Heart right ventricle (tissue), 16 donors: ENCODE measurements at regions not wholly inside any gene's neighbourhood (a gene's known extent, or its start where the extent isn't known, plus 50 kb on each side); places are given as distances from the start of the nearest gene placed in this dataset.

Experiments used
- ATAC-seq, 8 donors: fragments of 200-7000 bp; cut with Tn5 transposase; one replicate each; pipeline ENCODE4 v1.9.1; 2020; ENCODE audit warnings: mild to moderate bottlenecking in 8 of 8, moderate library complexity in 8 of 8, moderate number of reproducible peaks in 1 of 8
- DNase-seq, 2 donors: peaks; one replicate each; pipeline ENCODE4 v3.0.0-alpha.2; 2020
- H3K27ac ChIP-seq, 10 donors: fragments of 200-600 bp; sonication (generic) in 2 of 10; one replicate each; pipeline versions ENCODE4 v1.5.0 to v1.8.0; 2020 to 2022; ENCODE audit warnings: mild to moderate bottlenecking in 3 of 10
- H3K27me3 ChIP-seq, 7 donors: fragments of 200-600 bp; one replicate each; pipeline ENCODE4 v1.8.0; 2021 to 2022; ENCODE audit warnings: mild to moderate bottlenecking in 2 of 7
- H3K36me3 ChIP-seq, 9 donors: fragments of 200-600 bp; sonication (generic) in 1 of 9; one replicate each; pipeline versions ENCODE4 v1.5.0 to v1.8.0; 2020 to 2022; ENCODE audit warnings: mild to moderate bottlenecking in 2 of 9
- H3K4me1 ChIP-seq, 9 donors: fragments of 200-600 bp; sonication (generic) in 1 of 9; one replicate each; pipeline versions ENCODE4 v1.5.0 to v1.8.0; 2020 to 2022; ENCODE audit warnings: mild to moderate bottlenecking in 4 of 9
- H3K4me3 ChIP-seq, 10 donors: fragments of 200-600 bp; sonication (generic) in 2 of 10; one replicate each; pipeline versions ENCODE4 v1.5.0 to v1.8.0; 2020 to 2022; ENCODE audit warnings: mild to moderate bottlenecking in 7 of 10, moderate library complexity in 2 of 10
- H3K9me3 ChIP-seq, 11 donors: fragments of 200-600 bp in 10 of 11; sonication (generic) in 2 of 11; one replicate each; pipeline versions ENCODE4 v1.5.0 to v1.8.0; 2013 to 2022; ENCODE audit warnings: mild to moderate bottlenecking in 2 of 11, control low read depth in 1 of 11, moderate library complexity in 1 of 11
- WGBS, 2 donors: extraction: QIAGEN DNeasy Blood & Tissue Kit; methylation state at CpG; one replicate each; pipeline ENCODE4 v1.1.7; 2013; ENCODE audit warnings: inconsistent platforms in 1 of 2; 5-methylcytosine and 5-hydroxymethylcytosine counted together
- intact Hi-C, 10 donors: fragments of 100-400 bp; cut with DNase I; formaldehyde crosslinking; loops; one replicate each; pipeline versions ENCODE4 v1.11.1 to v1.14.2; 2022
- TF ChIP-seq, protein P1 (sequence below), 9 donors: fragments of 200-600 bp; sonication (generic) in 2 of 9; IDR thresholded peaks; one replicate each; pipeline versions ENCODE4 v1.5.0 to v1.8.0; 2021 to 2022; ENCODE audit warnings: antibody characterized with exemption in 9 of 9, mild to moderate bottlenecking in 5 of 9, moderate library complexity in 1 of 9
- donor health status: Arrhythmogenic right ventricular cardiomyopathy.
- donor health status: ischemic (EF 13 %, LVEDD 7.1; RV severe dilation, severe dysfunction).
- donor health status: healthy with polysubstance abuse.
- donor health status: DM: no; HTN: yes; CAD: no.
- donor health status: DM: no; HTN: no; CAD: no.
- donor health status: ischemic (EF 25% LVEDD 6.9; RV normal size, moderate dysfunction).
- donor health status: ischemic (EF 25% LVEDD 5.7; RV mildly dilated, moderate dysfunction).
- donor health status: healthy.
- donor health status: DM: yes; HTN: yes; CAD: no.
- donor health status: Ischemic cardiomyopathy.
- donor health status: ischemic (EF 35%, LVEDD 5.7; RV mildly dilated, moderate dysfunction).
- donor health status: nonischemic (EF 11% LVEDD 7.7; RV severe dilation, severe dysfunction).
- donor health status: DM: yes; HTN: yes; CAD: no.
- donor health status: PGD.
- donor health status: ischemic (EF 29% LVEDD 5.4; RV normal size, mild dysfunction).
- donor health status: nonischemic (EF 23%, LVEDD 6.1; RV moderate dilation, normal function).

DNA sequence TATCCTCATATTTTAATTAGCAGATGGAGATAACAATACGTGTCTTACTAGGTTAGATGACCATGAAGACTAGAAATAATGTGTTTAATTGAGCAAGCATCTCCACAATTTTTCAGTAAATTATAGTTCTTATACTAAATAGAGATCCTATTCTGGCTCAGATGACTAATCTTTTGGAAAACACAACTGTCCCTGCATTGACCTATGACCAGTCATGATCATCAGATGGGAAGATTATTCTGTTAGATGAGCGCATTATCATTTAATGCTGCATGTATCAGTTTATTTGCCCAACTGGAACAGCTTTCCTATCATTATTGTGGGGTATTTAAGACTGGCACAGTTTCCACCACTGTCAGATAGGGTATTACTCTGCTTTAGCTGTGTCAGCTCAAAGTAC, 185.5 kb downstream of the MOXD1 start:
- TF ChIP-seq, protein P1, sequence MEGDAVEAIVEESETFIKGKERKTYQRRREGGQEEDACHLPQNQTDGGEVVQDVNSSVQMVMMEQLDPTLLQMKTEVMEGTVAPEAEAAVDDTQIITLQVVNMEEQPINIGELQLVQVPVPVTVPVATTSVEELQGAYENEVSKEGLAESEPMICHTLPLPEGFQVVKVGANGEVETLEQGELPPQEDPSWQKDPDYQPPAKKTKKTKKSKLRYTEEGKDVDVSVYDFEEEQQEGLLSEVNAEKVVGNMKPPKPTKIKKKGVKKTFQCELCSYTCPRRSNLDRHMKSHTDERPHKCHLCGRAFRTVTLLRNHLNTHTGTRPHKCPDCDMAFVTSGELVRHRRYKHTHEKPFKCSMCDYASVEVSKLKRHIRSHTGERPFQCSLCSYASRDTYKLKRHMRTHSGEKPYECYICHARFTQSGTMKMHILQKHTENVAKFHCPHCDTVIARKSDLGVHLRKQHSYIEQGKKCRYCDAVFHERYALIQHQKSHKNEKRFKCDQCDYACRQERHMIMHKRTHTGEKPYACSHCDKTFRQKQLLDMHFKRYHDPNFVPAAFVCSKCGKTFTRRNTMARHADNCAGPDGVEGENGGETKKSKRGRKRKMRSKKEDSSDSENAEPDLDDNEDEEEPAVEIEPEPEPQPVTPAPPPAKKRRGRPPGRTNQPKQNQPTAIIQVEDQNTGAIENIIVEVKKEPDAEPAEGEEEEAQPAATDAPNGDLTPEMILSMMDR (IDR thresholded peaks at IDR 0.05), result no peak
- 80 to 82% methylated on average over 2 of the region's 2 CpGs for WGBS, 2 donors
- DNase-seq, result no peak
- no peaks in the 10 kb centered on the region for H3K9me3 ChIP-seq
- H3K27ac ChIP-seq, result no peak overlapping the region
- no peaks in the 10 kb centered on the region for H3K36me3 ChIP-seq
- no peak for ATAC-seq
- intact Hi-C loops, result loop anchor here in 9 of 10 donors (5.0 to 10.0 kb wide), 8 partner anchors 44 to 299 kb away; partner anchors contain the start of gene CCN2 (in 1 of the 9)
- H3K4me3 ChIP-seq, result no peak overlapping the region
- no peaks in the 10 kb centered on the region for H3K4me1 ChIP-seq
- peaks cover 0 to 4% (median 0%) of the 10 kb centered on the region in 7 donors for H3K27me3 ChIP-seq

DNA sequence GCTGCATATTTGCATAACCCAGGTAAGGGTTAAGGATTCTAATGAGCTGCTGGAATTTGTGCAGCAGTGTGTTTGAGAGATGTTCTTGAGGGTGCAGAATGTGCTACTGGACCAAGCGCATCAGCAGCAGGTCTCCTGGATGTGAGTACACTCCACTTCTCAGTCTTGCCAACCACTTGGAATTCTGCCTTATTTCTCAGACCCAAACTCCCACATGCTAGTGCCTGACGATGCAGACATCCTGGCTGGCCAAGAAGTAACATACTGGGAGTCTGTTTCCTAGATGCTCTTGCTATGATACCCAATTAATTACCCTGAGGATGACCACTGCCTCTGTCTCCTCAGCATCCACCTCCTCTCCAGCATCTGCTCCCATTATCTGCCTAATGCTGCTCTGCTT, 186.6 kb downstream of the MOXD1 start:
- H3K4me3 ChIP-seq, result no peak overlapping the region
- ATAC-seq (peak in 1 of 8 donors; percentile 40), DNase-seq (no peak)
- WGBS, 2 donors, result 55 to 63% methylated on average over 2 of the region's 2 CpGs
- H3K27ac ChIP-seq, result no peak overlapping the region
- intact Hi-C loops, result loop anchor here in 9 of 10 donors (5.0 to 10.0 kb wide), 8 partner anchors 42 to 297 kb away; partner anchors contain the start of gene CCN2 (in 1 of the 9)
- TF ChIP-seq, protein P1 (IDR thresholded peaks at IDR 0.05), result no peak
- no peaks in the 10 kb centered on the region for H3K36me3 ChIP-seq
- H3K27me3 ChIP-seq, result peaks cover 0 to 4% (median 0%) of the 10 kb centered on the region in 7 donors
- H3K9me3 ChIP-seq, result no peaks in the 10 kb centered on the region
- no peaks in the 10 kb centered on the region for H3K4me1 ChIP-seq

DNA sequence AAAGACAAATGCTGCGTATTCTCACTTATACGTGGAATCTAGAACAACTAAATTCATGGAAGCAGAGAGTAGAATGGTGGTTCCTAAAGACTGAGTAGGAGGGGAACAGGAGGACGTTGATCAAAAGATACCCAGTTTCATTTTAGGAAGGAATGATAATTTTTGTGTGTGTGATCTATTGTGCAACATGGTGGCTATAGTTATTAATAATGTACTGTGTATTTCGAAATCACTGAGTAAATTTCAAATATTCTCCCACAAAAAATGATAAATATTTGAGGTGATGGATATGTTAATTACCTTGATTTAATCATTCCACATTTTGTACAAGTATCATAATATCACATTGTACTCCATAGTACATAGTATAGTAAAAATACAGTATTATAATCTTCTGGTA, 187.5 kb downstream of the MOXD1 start:
- no peaks in the 10 kb centered on the region for H3K9me3 ChIP-seq
- H3K36me3 ChIP-seq, result no peaks in the 10 kb centered on the region
- H3K27me3 ChIP-seq, result peaks cover 0 to 4% (median 0%) of the 10 kb centered on the region in 7 donors
- ATAC-seq, result no peak
- intact Hi-C loops, result loop anchor here in 3 of 10 donors (10.0 kb wide), 3 partner anchors 59 to 289 kb away; partner anchors contain the start of gene CCN2 (in 1 of the 3)
- H3K27ac ChIP-seq, result no peak overlapping the region
- TF ChIP-seq, protein P1 (IDR thresholded peaks at IDR 0.05), result no peak
- no peaks in the 10 kb centered on the region for H3K4me1 ChIP-seq
- DNase-seq, result no peak
- H3K4me3 ChIP-seq, result no peak overlapping the region
- 71 to 87% methylated on average over 4 of the region's 4 CpGs for WGBS, 2 donors

DNA sequence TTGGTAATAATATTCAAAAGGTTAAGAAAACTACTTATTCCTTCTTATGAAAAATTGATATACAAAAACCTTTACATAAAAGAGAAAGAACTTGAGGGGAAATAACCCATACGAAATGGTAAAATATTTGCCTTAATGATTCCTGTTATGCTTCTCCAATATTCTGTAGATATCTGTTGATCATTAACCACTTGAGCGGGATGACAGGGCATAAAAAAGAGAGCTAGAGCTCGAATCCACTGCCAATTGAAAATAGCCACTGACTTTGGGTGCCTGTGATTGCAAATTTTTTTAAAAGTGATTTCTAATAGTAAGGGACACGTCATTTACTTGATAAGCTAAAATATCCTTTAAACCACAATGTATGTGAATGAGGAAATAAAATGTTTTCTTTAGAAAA, 188.1 kb downstream of the MOXD1 start:
- TF ChIP-seq, protein P1 (IDR thresholded peaks at IDR 0.05), result no peak
- intact Hi-C loops, result loop anchor here in 3 of 10 donors (10.0 kb wide), 3 partner anchors 58 to 288 kb away; partner anchors contain the start of gene CCN2 (in 1 of the 3)
- Histone ChIP-seq H3K9me3 (no peaks in the 10 kb centered on the region), H3K4me1 (no peaks in the 10 kb centered on the region), H3K27me3 (peaks cover 0 to 4% (median 0%) of the 10 kb centered on the region in 7 donors), H3K4me3 (no peak overlapping the region), H3K36me3 (no peaks in the 10 kb centered on the region), H3K27ac (no peak overlapping the region)
- WGBS, 2 donors, result 82 to 89% methylated on average over 4 of the region's 4 CpGs
- no peak for DNase-seq
- no peak for ATAC-seq
